ENCODE measurements at regions not wholly inside any gene's neighbourhood (a gene's known extent, or its start where the extent isn't known, plus 50 kb on each side); places are given as distances from the start of the nearest gene placed in this dataset.

GRCh38 chr17:51445946-51446345, 185.6 kb downstream of the UTP18 start:
- H3K27me3 Mint-ChIP-seq (ENCODE audit: unreplicated experiment) = no peaks in the 10 kb centered on the region
- TF ChIP-seq CTCF (IDR thresholded peaks at IDR 0.05; ENCODE audit: partially characterized antibody, unreplicated experiment) = no peak
- peaks cover 11% of the 10 kb centered on the region for H3K36me3 Mint-ChIP-seq (ENCODE audit: unreplicated experiment)
- no peaks in the 10 kb centered on the region for H3K4me1 Mint-ChIP-seq (ENCODE audit: low read depth, unreplicated experiment)
- peaks cover 2% of the 10 kb centered on the region for H3K9me3 Mint-ChIP-seq (ENCODE audit: unreplicated experiment)
- H3K27ac Mint-ChIP-seq (ENCODE audit: unreplicated experiment) = no peak overlapping the region
- DNase-seq = no peak
- H3K4me3 Mint-ChIP-seq (ENCODE audit: unreplicated experiment) = no peak overlapping the region

- Mint-ChIP-seq H3K4me3 (ENCODE audit: unreplicated experiment) (no peak overlapping the region), H3K27me3 (ENCODE audit: unreplicated experiment) (no peaks in the 10 kb centered on the region), H3K9me3 (ENCODE audit: unreplicated experiment) (peaks cover 1% of the 10 kb centered on the region), H3K27ac (ENCODE audit: unreplicated experiment) (no peak overlapping the region), H3K4me1 (ENCODE audit: low read depth, unreplicated experiment) (no peaks in the 10 kb centered on the region), H3K36me3 (ENCODE audit: unreplicated experiment) (no peaks in the 10 kb centered on the region)
- no peak for DNase-seq
- no peak for TF ChIP-seq CTCF (IDR thresholded peaks at IDR 0.05; ENCODE audit: partially characterized antibody, unreplicated experiment)
Observed at GRCh38 chr17:51454456-51454978, 194.2 kb downstream of the UTP18 start.

GRCh38 chr17:51455211-51455610, 194.9 kb downstream of the UTP18 start:
- Mint-ChIP-seq H3K9me3 (ENCODE audit: unreplicated experiment) (peaks cover 1% of the 10 kb centered on the region), H3K27me3 (ENCODE audit: unreplicated experiment) (no peaks in the 10 kb centered on the region), H3K4me3 (ENCODE audit: unreplicated experiment) (no peak overlapping the region), H3K36me3 (ENCODE audit: unreplicated experiment) (no peaks in the 10 kb centered on the region), H3K27ac (ENCODE audit: unreplicated experiment) (no peak overlapping the region), H3K4me1 (ENCODE audit: low read depth, unreplicated experiment) (no peaks in the 10 kb centered on the region)
- TF ChIP-seq CTCF (IDR thresholded peaks at IDR 0.05; ENCODE audit: partially characterized antibody, unreplicated experiment) = no peak
- no peak for DNase-seq

GRCh38 chr17:51455931-51456330, 195.6 kb downstream of the UTP18 start:
- no peak for TF ChIP-seq CTCF (IDR thresholded peaks at IDR 0.05; ENCODE audit: partially characterized antibody, unreplicated experiment)
- no peaks in the 10 kb centered on the region for H3K4me1 Mint-ChIP-seq (ENCODE audit: low read depth, unreplicated experiment)
- H3K36me3 Mint-ChIP-seq (ENCODE audit: unreplicated experiment) = no peaks in the 10 kb centered on the region
- H3K27me3 Mint-ChIP-seq (ENCODE audit: unreplicated experiment) = no peaks in the 10 kb centered on the region
- no peak overlapping the region for H3K4me3 Mint-ChIP-seq (ENCODE audit: unreplicated experiment)
- H3K27ac Mint-ChIP-seq (ENCODE audit: unreplicated experiment) = no peak overlapping the region
- no peak for DNase-seq
- H3K9me3 Mint-ChIP-seq (ENCODE audit: unreplicated experiment) = peaks cover 1% of the 10 kb centered on the region

- no peaks in the 10 kb centered on the region for H3K9me3 Mint-ChIP-seq (ENCODE audit: unreplicated experiment)
- no peaks in the 10 kb centered on the region for H3K4me1 Mint-ChIP-seq (ENCODE audit: low read depth, unreplicated experiment)
- no peak for DNase-seq
- no peaks in the 10 kb centered on the region for H3K36me3 Mint-ChIP-seq (ENCODE audit: unreplicated experiment)
- H3K27ac Mint-ChIP-seq (ENCODE audit: unreplicated experiment) = no peak overlapping the region
- TF ChIP-seq CTCF (IDR thresholded peaks at IDR 0.05; ENCODE audit: partially characterized antibody, unreplicated experiment) = no peak
- no peak overlapping the region for H3K4me3 Mint-ChIP-seq (ENCODE audit: unreplicated experiment)
- no peaks in the 10 kb centered on the region for H3K27me3 Mint-ChIP-seq (ENCODE audit: unreplicated experiment)
Observed at GRCh38 chr17:51456942-51457341, 196.6 kb downstream of the UTP18 start.

All from glutamatergic neuron (in vitro differentiated cells).